H1 (cell line): ENCODE measurements at regions not wholly inside any gene's neighbourhood (a gene's known extent, or its start where the extent isn't known, plus 50 kb on each side); places are given as distances from the start of the nearest gene placed in this dataset.

Experiments
- CTCF ChIA-PET: fragments of 300-600 bp; sonication (Branson Sonifier 250); formaldehyde crosslinking; loops from one replicate; lab custom pipeline; 2021; ENCODE audit not compliant: partially characterized antibody; lab: Charles Lee
- POLR2A ChIA-PET: fragments of 300-600 bp; sonication (Branson Sonifier 250); formaldehyde crosslinking; loops from one replicate; lab custom pipeline; 2021; ENCODE audit warnings: inconsistent platforms; ENCODE audit not compliant: partially characterized antibody; lab: Charles Lee
- DNase-seq, 2 experiments: peaks; one replicate each; pipeline versions ENCODE4 v3.0.0 to v3.0.0-alpha.2; 2010 to 2022; ENCODE audit warnings: low spot score in 2 of 2, low read depth in 1 of 2, mixed read lengths in 1 of 2
- FAIRE-seq: peaks from 2 replicates; lab custom pipeline; 2011; peaks lifted over from hg19 to GRCh38; lab: Jason Lieb, UNC
- H2AFZ ChIP-seq: 2 replicates; pipeline ENCODE4 v1.8.1; 2012; ENCODE audit warnings: low read length, inconsistent platforms
- H2AK5ac ChIP-seq: 2 replicates; pipeline ENCODE4 v1.6.1; 2013; ENCODE audit warnings: low read depth, low read length
- H2BK120ac ChIP-seq: replicated peaks from 2 replicates; pipeline ENCODE3; 2013; ENCODE audit warnings: low read depth, low read length, inconsistent platforms
- H2BK12ac ChIP-seq: 2 replicates; pipeline ENCODE4 v1.6.1; 2013; ENCODE audit warnings: low read depth, low read length
- H2BK15ac ChIP-seq: 2 replicates; pipeline ENCODE4 v1.6.1; 2013; ENCODE audit warnings: low read length
- H2BK20ac ChIP-seq: 2 replicates; pipeline ENCODE4 v1.6.1; 2013; ENCODE audit warnings: low read length
- H2BK5ac ChIP-seq: 2 replicates; pipeline ENCODE4 v1.6.1; 2013; ENCODE audit warnings: low read depth, low read length
- H3K14ac ChIP-seq: 2 replicates; pipeline ENCODE4 v1.6.1; 2013; ENCODE audit warnings: inconsistent platforms; ENCODE audit not compliant: insufficient read length
- H3K18ac ChIP-seq: 2 replicates; pipeline ENCODE4 v1.6.1; 2013; ENCODE audit warnings: low read length; ENCODE audit errors: extremely low read depth
- H3K23ac ChIP-seq: 2 replicates; pipeline ENCODE4 v1.6.1; 2013; ENCODE audit warnings: inconsistent platforms; ENCODE audit not compliant: insufficient read length
- H3K23me2 ChIP-seq: 2 replicates; pipeline ENCODE4 v1.6.1; 2013; ENCODE audit warnings: low read depth, low read length
- H3K27ac ChIP-seq: 2 replicates; pipeline ENCODE4 v1.6.1; 2011; ENCODE audit warnings: low read depth, low read length, inconsistent platforms
- H3K27me3 ChIP-seq, 4 experiments: replicated peaks in 1 of 4; 1 replicate in 1 of 4; 2 replicates in 3 of 4; pipeline versions ENCODE4 v1.6.1 to v1.8.1; 2011 to 2013; ENCODE audit warnings: low read length in 3 of 4, mild to moderate bottlenecking in 3 of 4, inconsistent platforms in 2 of 4, mixed read lengths in 2 of 4, moderate library complexity in 1 of 4; ENCODE audit not compliant: control insufficient read depth in 3 of 4, insufficient read depth in 3 of 4; ENCODE audit errors: extremely low read depth in 1 of 4
- H3K36me3 ChIP-seq, 4 experiments: 2 replicates each; pipeline versions ENCODE4 v1.6.1 to v1.8.1; 2011 to 2013; ENCODE audit warnings: mild to moderate bottlenecking in 4 of 4, low read length in 3 of 4, moderate library complexity in 2 of 4, control low read depth in 1 of 4, inconsistent platforms in 1 of 4; ENCODE audit not compliant: insufficient read depth in 4 of 4, control insufficient read depth in 2 of 4
- H3K4ac ChIP-seq: replicated peaks from 2 replicates; pipeline ENCODE3; 2013; ENCODE audit warnings: low read length, low read depth, mixed read lengths, inconsistent platforms; ENCODE audit not compliant: insufficient read length
- H3K4me1 ChIP-seq, 4 experiments: replicated peaks in 1 of 4; 1 replicate in 1 of 4; 2 replicates in 3 of 4; pipeline versions ENCODE4 v1.6.1 to v1.8.1; 2011 to 2013; ENCODE audit warnings: low read length in 3 of 4, inconsistent platforms in 2 of 4, mixed read lengths in 1 of 4; ENCODE audit not compliant: insufficient read depth in 4 of 4, control insufficient read depth in 3 of 4
- H3K4me2 ChIP-seq, 2 experiments: 2 replicates each; pipeline versions ENCODE4 v1.6.1 to v1.8.1; 2011 to 2013; ENCODE audit warnings: low read depth in 2 of 2, low read length in 2 of 2, control low read depth in 1 of 2, inconsistent platforms in 1 of 2, mild to moderate bottlenecking in 1 of 2; ENCODE audit not compliant: insufficient read depth in 1 of 2
- H3K4me3 ChIP-seq, 4 experiments: fragments of 200-600, 300-600 bp in 1 of 4; sonication (generic), shearing (Covaris generic), sonication (Bioruptor Twin) in 1 of 4; 2 replicates each; pipeline versions ENCODE4 v1.5.1 to v1.8.1; 2011 to 2016; ENCODE audit warnings: low read length in 4 of 4, low read depth in 3 of 4, control low read depth in 2 of 4, inconsistent platforms in 2 of 4, mild to moderate bottlenecking in 2 of 4, mixed read lengths in 1 of 4, moderate library complexity in 1 of 4; ENCODE audit not compliant: insufficient read depth in 2 of 4; ENCODE audit errors: extremely low read depth in 1 of 4
- H3K56ac ChIP-seq: replicated peaks from 2 replicates; pipeline ENCODE3; 2013; ENCODE audit warnings: low read depth, mild to moderate bottlenecking, mixed read lengths, low read length, inconsistent platforms; ENCODE audit not compliant: insufficient read length
- H3K79me1 ChIP-seq: 2 replicates; pipeline ENCODE4 v1.6.1; 2013; ENCODE audit warnings: low read depth, low read length, control low read depth
- H3K79me2 ChIP-seq, 2 experiments: 2 replicates each; pipeline versions ENCODE4 v1.6.1 to v1.8.1; 2012 to 2013; ENCODE audit warnings: low read length in 2 of 2, mild to moderate bottlenecking in 2 of 2, inconsistent platforms in 1 of 2; ENCODE audit not compliant: insufficient read depth in 2 of 2, control insufficient read depth in 1 of 2
- H3K9ac ChIP-seq, 4 experiments: replicated peaks in 1 of 4; 1 replicate in 1 of 4; 2 replicates in 3 of 4; pipeline versions ENCODE4 v1.6.1 to v1.8.1; 2011 to 2013; ENCODE audit warnings: low read depth in 3 of 4, low read length in 3 of 4, control low read depth in 2 of 4, mild to moderate bottlenecking in 2 of 4, moderate library complexity in 2 of 4, inconsistent platforms in 1 of 4; ENCODE audit errors: extremely low read depth in 1 of 4
- H3K9me3 ChIP-seq, 2 experiments: 2 replicates each; pipeline versions ENCODE4 v1.6.1 to v1.8.1; 2012 to 2013; ENCODE audit warnings: mild to moderate bottlenecking in 2 of 2, moderate library complexity in 2 of 2, control low read depth in 1 of 2, inconsistent platforms in 1 of 2, low read depth in 1 of 2, low read length in 1 of 2, mixed read lengths in 1 of 2; ENCODE audit not compliant: insufficient read depth in 2 of 2
- H4K20me1 ChIP-seq, 2 experiments: replicated peaks in 1 of 2; 2 replicates each; pipeline versions ENCODE3 to v1.8.1; 2011 to 2013; ENCODE audit warnings: inconsistent platforms in 2 of 2, low read length in 2 of 2, mild to moderate bottlenecking in 1 of 2; ENCODE audit not compliant: insufficient read depth in 2 of 2, control insufficient read depth in 1 of 2
- H4K5ac ChIP-seq: 2 replicates; pipeline ENCODE4 v1.6.1; 2013; ENCODE audit warnings: low read length, low read depth, mixed read lengths, inconsistent platforms; ENCODE audit not compliant: insufficient read length
- H4K8ac ChIP-seq: 2 replicates; pipeline ENCODE4 v1.8.0; 2013; ENCODE audit warnings: mild to moderate bottlenecking, moderate library complexity, low read length, inconsistent platforms; ENCODE audit not compliant: insufficient read depth; ENCODE audit errors: extremely low read depth
- H4K91ac ChIP-seq: replicated peaks from 2 replicates; pipeline ENCODE3; 2013; ENCODE audit warnings: low read length, mixed read lengths, inconsistent platforms; ENCODE audit not compliant: insufficient read length
- HDAC6 ChIP-seq: IDR thresholded peaks from one replicate; pipeline ENCODE4 v1.7.1; 2012; ENCODE audit warnings: low read depth, mild to moderate bottlenecking, inconsistent platforms, low read length, moderate library complexity
- TAF7 ChIP-seq: optimal IDR thresholded peaks from 2 replicates; pipeline ENCODE3; 2011; ENCODE audit warnings: low read depth, mild to moderate bottlenecking, inconsistent platforms, low read length, moderate library complexity, borderline replicate concordance
- TEAD4 ChIP-seq: IDR thresholded peaks from 2 replicates; pipeline ENCODE4 v1.6.1; 2012; ENCODE audit warnings: low read depth, low read length, inconsistent platforms, mixed read lengths
- ZNF274 ChIP-seq: IDR thresholded peaks from 2 replicates; pipeline ENCODE4 v1.7.0; 2012; ENCODE audit warnings: low read length, borderline replicate concordance; ENCODE audit errors: extremely low read depth
- TF ChIP-seq, protein P1 (sequence below): IDR thresholded peaks from 2 replicates; pipeline ENCODE4 v1.6.1; 2011; ENCODE audit warnings: low read depth, mild to moderate bottlenecking, low read length; ENCODE audit not compliant: insufficient read depth
- TF ChIP-seq, protein P2 (sequence below): IDR thresholded peaks from 2 replicates; pipeline ENCODE4 v1.6.1; 2012; ENCODE audit warnings: low read length, inconsistent platforms

DNA sequence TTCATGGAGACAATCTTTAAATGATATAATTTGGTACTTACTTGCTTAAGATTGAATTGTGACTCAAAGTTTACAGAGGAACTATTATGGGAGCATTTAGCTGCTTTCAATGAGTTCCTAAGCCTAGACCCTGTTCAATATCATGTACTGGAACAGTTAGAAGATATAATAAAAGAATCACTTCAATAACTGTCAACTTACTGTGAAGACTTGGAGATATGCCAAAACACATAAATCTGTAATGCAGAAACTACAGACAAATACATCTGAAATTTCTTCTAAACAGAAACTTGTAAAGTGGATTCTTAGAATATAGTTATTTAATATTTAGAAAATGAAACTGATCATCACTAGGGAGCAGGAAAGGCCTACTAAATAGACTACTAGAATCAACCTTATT, 259.3 kb downstream of the HLX start:
- FAIRE-seq, result no peak
- no peak overlapping the region for H3K4me2 ChIP-seq
- H3K23me2 ChIP-seq, result no peaks in the 10 kb centered on the region
- DNase-seq, result no peak
- no peak overlapping the region for H2BK120ac ChIP-seq
- no peaks in the 10 kb centered on the region for H3K79me1 ChIP-seq
- H3K79me2 ChIP-seq, result no peaks in the 10 kb centered on the region
- POLR2A ChIA-PET, result no interaction called here
- H2AFZ ChIP-seq, result no peak overlapping the region
- TF ChIP-seq, protein P1, sequence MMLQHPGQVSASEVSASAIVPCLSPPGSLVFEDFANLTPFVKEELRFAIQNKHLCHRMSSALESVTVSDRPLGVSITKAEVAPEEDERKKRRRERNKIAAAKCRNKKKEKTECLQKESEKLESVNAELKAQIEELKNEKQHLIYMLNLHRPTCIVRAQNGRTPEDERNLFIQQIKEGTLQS, result no peak
- no peak for TF ChIP-seq HDAC6
- TF ChIP-seq TEAD4, result no peak
- TF ChIP-seq ZNF274, result no peak
- TF ChIP-seq, protein P2, sequence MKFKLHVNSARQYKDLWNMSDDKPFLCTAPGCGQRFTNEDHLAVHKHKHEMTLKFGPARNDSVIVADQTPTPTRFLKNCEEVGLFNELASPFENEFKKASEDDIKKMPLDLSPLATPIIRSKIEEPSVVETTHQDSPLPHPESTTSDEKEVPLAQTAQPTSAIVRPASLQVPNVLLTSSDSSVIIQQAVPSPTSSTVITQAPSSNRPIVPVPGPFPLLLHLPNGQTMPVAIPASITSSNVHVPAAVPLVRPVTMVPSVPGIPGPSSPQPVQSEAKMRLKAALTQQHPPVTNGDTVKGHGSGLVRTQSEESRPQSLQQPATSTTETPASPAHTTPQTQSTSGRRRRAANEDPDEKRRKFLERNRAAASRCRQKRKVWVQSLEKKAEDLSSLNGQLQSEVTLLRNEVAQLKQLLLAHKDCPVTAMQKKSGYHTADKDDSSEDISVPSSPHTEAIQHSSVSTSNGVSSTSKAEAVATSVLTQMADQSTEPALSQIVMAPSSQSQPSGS, result no peak
- no peak for TF ChIP-seq TAF7
- TF ChIP-seq, all 59 proteins: peak for 0
- H3K4ac ChIP-seq, result no peak overlapping the region
- H2BK20ac ChIP-seq, result no peak overlapping the region
- no peak overlapping the region for H3K23ac ChIP-seq
- no peak overlapping the region for H3K27ac ChIP-seq
- no peak overlapping the region for H3K4me3 ChIP-seq
- H3K4me1 ChIP-seq, result no peaks in the 10 kb centered on the region
- H3K14ac ChIP-seq, result no peak overlapping the region
- no peak overlapping the region for H3K56ac ChIP-seq
- H3K9ac ChIP-seq, result no peak overlapping the region
- no peaks in the 10 kb centered on the region for H3K36me3 ChIP-seq
- H2BK12ac ChIP-seq, result no peak overlapping the region
- no peaks in the 10 kb centered on the region for H3K9me3 ChIP-seq
- no peaks in the 10 kb centered on the region for H4K20me1 ChIP-seq
- H2AK5ac ChIP-seq, result no peak overlapping the region
- H3K27me3 ChIP-seq, result no peaks in the 10 kb centered on the region
- no peak overlapping the region for H3K18ac ChIP-seq
- no peak overlapping the region for H4K91ac ChIP-seq
- H4K8ac ChIP-seq, result no peak overlapping the region
- CTCF ChIA-PET, result no interaction called here
- H2BK15ac ChIP-seq, result no peak overlapping the region
- H4K5ac ChIP-seq, result no peak overlapping the region
- no peak overlapping the region for H2BK5ac ChIP-seq
